ENCODE measurements at regions not wholly inside any gene's neighbourhood (a gene's known extent, or its start where the extent isn't known, plus 50 kb on each side); places are given as distances from the start of the nearest gene placed in this dataset.
"Not testable (repeated sequence)": the region's sequence is repeated elsewhere in the genome, so short reads cannot be mapped to it uniquely, and the experiment has no call there.

DNA sequence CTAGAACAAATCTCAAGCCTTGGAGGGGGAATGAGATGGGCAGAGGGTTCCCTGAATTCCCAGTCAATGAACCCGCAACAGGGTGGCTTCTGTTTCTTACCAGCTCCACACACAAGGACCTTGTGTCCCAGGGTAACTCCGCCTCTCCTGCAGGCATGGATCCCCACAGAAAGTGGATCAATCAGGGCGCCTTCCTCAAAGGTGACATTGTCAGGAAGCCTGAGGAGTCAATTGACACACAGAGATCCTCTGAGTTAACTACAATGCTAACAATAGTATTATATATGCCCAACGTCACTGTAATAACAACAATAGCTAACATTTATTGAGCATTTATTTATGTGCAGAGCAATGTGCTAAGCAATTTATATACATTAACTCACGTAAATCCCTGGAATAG is 98.8 kb downstream of the TRIM69 start:
- H3K4me3 Mint-ChIP-seq; intact Hi-C loops (cut with micrococcal nuclease); H3K4me3 ChIP-seq (ENCODE audit: low read length); H3K27ac Mint-ChIP-seq; ATAC-seq; H3K27me3 Mint-ChIP-seq; CTCF ChIA-PET; H3K27me3 ChIP-seq (ENCODE audit: control insufficient read depth in 2 of 2, insufficient read depth in 2 of 2, low read length in 2 of 2); POLR2A ChIA-PET; DNase-seq; H3K36me3 Mint-ChIP-seq; H3K4me1 ChIP-seq (ENCODE audit: control insufficient read depth in 2 of 2, insufficient read depth in 2 of 2, low read length in 2 of 2); H3K27ac ChIP-seq (ENCODE audit: low read depth, low read length); H3K9me3 ChIP-seq (ENCODE audit: control insufficient read depth in 2 of 3, low read length in 3 of 3); H3K9me3 Mint-ChIP-seq; H3K36me3 ChIP-seq (ENCODE audit: control insufficient read depth in 2 of 3, insufficient read depth in 3 of 3, low read length in 3 of 3): not testable (repeated sequence)
- H3K4me1 Mint-ChIP-seq, result peaks cover 5 to 16% (median 10%) of the 10 kb centered on the region in 7 donors

GRCh38 chr15:44836094-44836493 is 99.8 kb downstream of the TRIM69 start:
- POLR2A ChIA-PET, result no interaction called here
- Mint-ChIP-seq H3K4me1 (peaks cover 1 to 10% (median 4%) of the 10 kb centered on the region in 7 donors), H3K36me3 (peaks cover 0 to 2% (median 0%) of the 10 kb centered on the region in 5 donors), H3K27ac (no peak overlapping the region), H3K27me3 (no peaks in the 10 kb centered on the region), H3K9me3 (no peaks in the 10 kb centered on the region), H3K4me3 (no peak overlapping the region)
- no peak overlapping the region for H3K27ac ChIP-seq (ENCODE audit: low read depth, low read length)
- no peaks in the 10 kb centered on the region for H3K27me3 ChIP-seq (ENCODE audit: control insufficient read depth in 2 of 2, insufficient read depth in 2 of 2, low read length in 2 of 2)
- intact Hi-C loops (cut with micrococcal nuclease), result no loop called here
- no peak overlapping the region for H3K4me3 ChIP-seq (ENCODE audit: low read length)
- no peaks in the 10 kb centered on the region for H3K4me1 ChIP-seq (ENCODE audit: control insufficient read depth in 2 of 2, insufficient read depth in 2 of 2, low read length in 2 of 2)
- CTCF ChIA-PET, result no interaction called here
- H3K9me3 ChIP-seq (ENCODE audit: control insufficient read depth in 2 of 3, low read length in 3 of 3), result no peaks in the 10 kb centered on the region
- no peaks in the 10 kb centered on the region for H3K36me3 ChIP-seq (ENCODE audit: control insufficient read depth in 2 of 3, insufficient read depth in 3 of 3, low read length in 3 of 3)
- no peak for DNase-seq
- ATAC-seq, result no peak

GRCh38 chr15:44838929-44839328 is 102.6 kb downstream of the TRIM69 start:
- H3K27ac Mint-ChIP-seq; POLR2A ChIA-PET; H3K4me3 Mint-ChIP-seq; H3K36me3 ChIP-seq (ENCODE audit: control insufficient read depth in 2 of 3, insufficient read depth in 3 of 3, low read length in 3 of 3); H3K9me3 Mint-ChIP-seq; ATAC-seq; H3K9me3 ChIP-seq (ENCODE audit: control insufficient read depth in 2 of 3, low read length in 3 of 3); H3K36me3 Mint-ChIP-seq; intact Hi-C loops (cut with micrococcal nuclease); H3K27me3 ChIP-seq (ENCODE audit: control insufficient read depth in 2 of 2, insufficient read depth in 2 of 2, low read length in 2 of 2); H3K27me3 Mint-ChIP-seq; H3K4me1 Mint-ChIP-seq; H3K4me1 ChIP-seq (ENCODE audit: control insufficient read depth in 2 of 2, insufficient read depth in 2 of 2, low read length in 2 of 2); H3K4me3 ChIP-seq (ENCODE audit: low read length); H3K27ac ChIP-seq (ENCODE audit: low read depth, low read length); CTCF ChIA-PET; DNase-seq: not testable (repeated sequence)

DNA sequence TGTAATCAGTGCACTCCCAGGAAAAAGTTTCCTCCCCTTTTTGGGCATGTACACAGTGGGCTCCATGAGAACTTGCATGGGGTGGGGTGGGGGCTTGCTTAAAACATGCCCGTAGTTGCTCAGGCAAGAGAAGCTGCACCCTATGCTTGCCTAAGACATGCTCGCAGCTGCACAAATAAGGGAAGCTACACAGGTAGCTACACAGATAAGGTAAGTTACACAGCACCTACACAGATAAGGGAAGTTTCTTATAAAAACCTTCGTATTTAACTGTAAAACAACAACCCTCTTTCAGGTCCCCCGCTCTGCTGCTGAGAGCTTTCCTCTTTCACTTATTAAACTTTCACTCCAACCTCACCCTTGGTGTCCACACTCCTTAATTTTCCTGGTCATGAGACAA is 105.4 kb downstream of the TRIM69 start:
- H3K4me3 Mint-ChIP-seq; H3K4me1 ChIP-seq (ENCODE audit: control insufficient read depth in 2 of 2, insufficient read depth in 2 of 2, low read length in 2 of 2); H3K4me1 Mint-ChIP-seq; H3K4me3 ChIP-seq (ENCODE audit: low read length); H3K36me3 Mint-ChIP-seq; H3K27ac ChIP-seq (ENCODE audit: low read depth, low read length); intact Hi-C loops (cut with micrococcal nuclease); H3K9me3 ChIP-seq (ENCODE audit: control insufficient read depth in 2 of 3, low read length in 3 of 3); DNase-seq; H3K27me3 Mint-ChIP-seq; H3K27me3 ChIP-seq (ENCODE audit: control insufficient read depth in 2 of 2, insufficient read depth in 2 of 2, low read length in 2 of 2); CTCF ChIA-PET; H3K9me3 Mint-ChIP-seq; ATAC-seq; H3K36me3 ChIP-seq (ENCODE audit: control insufficient read depth in 2 of 3, insufficient read depth in 3 of 3, low read length in 3 of 3); POLR2A ChIA-PET; H3K27ac Mint-ChIP-seq: not testable (repeated sequence)

GRCh38 chr15:44842883-44843282 is 106.6 kb downstream of the TRIM69 start:
- H3K9me3 ChIP-seq (ENCODE audit: control insufficient read depth in 2 of 3, low read length in 3 of 3); H3K36me3 ChIP-seq (ENCODE audit: control insufficient read depth in 2 of 3, insufficient read depth in 3 of 3, low read length in 3 of 3); CTCF ChIA-PET; H3K27ac Mint-ChIP-seq; H3K36me3 Mint-ChIP-seq; H3K4me1 ChIP-seq (ENCODE audit: control insufficient read depth in 2 of 2, insufficient read depth in 2 of 2, low read length in 2 of 2); H3K27me3 Mint-ChIP-seq; H3K27ac ChIP-seq (ENCODE audit: low read depth, low read length); DNase-seq; H3K4me3 ChIP-seq (ENCODE audit: low read length); POLR2A ChIA-PET; H3K4me3 Mint-ChIP-seq; intact Hi-C loops (cut with micrococcal nuclease); H3K9me3 Mint-ChIP-seq; H3K4me1 Mint-ChIP-seq; H3K27me3 ChIP-seq (ENCODE audit: control insufficient read depth in 2 of 2, insufficient read depth in 2 of 2, low read length in 2 of 2); ATAC-seq: not testable (repeated sequence)

DNA sequence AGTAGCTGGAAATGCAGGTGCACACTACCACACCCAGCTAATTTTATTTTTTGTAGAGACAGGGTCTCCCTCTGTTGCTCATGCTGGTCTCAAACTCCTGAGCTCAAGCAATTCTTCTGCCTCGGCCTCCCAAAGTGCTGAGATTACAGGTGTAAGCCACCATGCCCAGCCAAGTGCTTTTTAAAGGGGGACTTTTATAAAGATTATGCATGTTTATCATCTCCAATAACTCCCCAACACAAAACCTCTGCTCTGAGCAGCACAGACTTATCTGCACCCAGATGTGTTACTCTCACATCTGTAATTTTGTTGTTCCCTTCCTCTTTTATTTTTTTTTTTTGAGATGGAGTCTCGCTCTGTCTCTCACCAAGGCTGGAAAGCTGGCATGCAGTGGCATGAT is 108.6 kb downstream of the TRIM69 start:
- H3K4me1 Mint-ChIP-seq; CTCF ChIA-PET; intact Hi-C loops (cut with micrococcal nuclease); ATAC-seq; H3K27ac Mint-ChIP-seq; H3K4me3 Mint-ChIP-seq; H3K4me3 ChIP-seq (ENCODE audit: low read length); H3K9me3 Mint-ChIP-seq; H3K36me3 Mint-ChIP-seq; H3K27ac ChIP-seq (ENCODE audit: low read depth, low read length); POLR2A ChIA-PET; H3K9me3 ChIP-seq (ENCODE audit: control insufficient read depth in 2 of 3, low read length in 3 of 3); DNase-seq; H3K27me3 ChIP-seq (ENCODE audit: control insufficient read depth in 2 of 2, insufficient read depth in 2 of 2, low read length in 2 of 2); H3K27me3 Mint-ChIP-seq; H3K4me1 ChIP-seq (ENCODE audit: control insufficient read depth in 2 of 2, insufficient read depth in 2 of 2, low read length in 2 of 2); H3K36me3 ChIP-seq (ENCODE audit: control insufficient read depth in 2 of 3, insufficient read depth in 3 of 3, low read length in 3 of 3): not testable (repeated sequence)

- H3K9me3 Mint-ChIP-seq; intact Hi-C loops (cut with micrococcal nuclease); POLR2A ChIA-PET; H3K4me3 Mint-ChIP-seq; ATAC-seq; H3K36me3 ChIP-seq (ENCODE audit: control insufficient read depth in 2 of 3, insufficient read depth in 3 of 3, low read length in 3 of 3); H3K36me3 Mint-ChIP-seq; DNase-seq; H3K27ac Mint-ChIP-seq; H3K27me3 ChIP-seq (ENCODE audit: control insufficient read depth in 2 of 2, insufficient read depth in 2 of 2, low read length in 2 of 2); H3K4me1 ChIP-seq (ENCODE audit: control insufficient read depth in 2 of 2, insufficient read depth in 2 of 2, low read length in 2 of 2); H3K9me3 ChIP-seq (ENCODE audit: control insufficient read depth in 2 of 3, low read length in 3 of 3); H3K27ac ChIP-seq (ENCODE audit: low read depth, low read length); CTCF ChIA-PET; H3K4me3 ChIP-seq (ENCODE audit: low read length); H3K27me3 Mint-ChIP-seq; H3K4me1 Mint-ChIP-seq: not testable (repeated sequence)
Observed at GRCh38 chr15:44846156-44846555, 109.8 kb downstream of the TRIM69 start.
